ENCODE measurements at regions not wholly inside any gene's neighbourhood (a gene's known extent, or its start where the extent isn't known, plus 50 kb on each side); places are given as distances from the start of the nearest gene placed in this dataset.
"Not testable (repeated sequence)": the region's sequence is repeated elsewhere in the genome, so short reads cannot be mapped to it uniquely, and the experiment has no call there.

DNA sequence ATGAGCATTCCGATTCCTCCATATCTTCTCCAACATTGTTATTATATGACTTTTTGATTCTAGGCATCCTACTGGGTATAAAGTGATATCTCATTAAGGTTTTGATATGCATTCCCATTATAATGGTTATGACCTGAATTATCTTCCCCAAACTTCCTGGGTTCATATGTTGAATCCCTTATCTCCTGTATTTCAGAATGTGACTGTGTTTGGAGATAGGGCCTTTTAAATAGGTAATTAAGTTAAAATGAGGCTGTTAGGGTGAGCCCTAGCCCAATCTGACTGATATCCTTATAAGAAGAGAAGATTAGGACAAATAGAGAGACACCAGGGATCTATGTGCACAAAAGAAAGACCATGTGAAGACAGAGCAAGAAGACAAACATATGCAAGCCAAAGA, 96.9 kb upstream of the PMCH start:
- TF ChIP-seq, protein P1, sequence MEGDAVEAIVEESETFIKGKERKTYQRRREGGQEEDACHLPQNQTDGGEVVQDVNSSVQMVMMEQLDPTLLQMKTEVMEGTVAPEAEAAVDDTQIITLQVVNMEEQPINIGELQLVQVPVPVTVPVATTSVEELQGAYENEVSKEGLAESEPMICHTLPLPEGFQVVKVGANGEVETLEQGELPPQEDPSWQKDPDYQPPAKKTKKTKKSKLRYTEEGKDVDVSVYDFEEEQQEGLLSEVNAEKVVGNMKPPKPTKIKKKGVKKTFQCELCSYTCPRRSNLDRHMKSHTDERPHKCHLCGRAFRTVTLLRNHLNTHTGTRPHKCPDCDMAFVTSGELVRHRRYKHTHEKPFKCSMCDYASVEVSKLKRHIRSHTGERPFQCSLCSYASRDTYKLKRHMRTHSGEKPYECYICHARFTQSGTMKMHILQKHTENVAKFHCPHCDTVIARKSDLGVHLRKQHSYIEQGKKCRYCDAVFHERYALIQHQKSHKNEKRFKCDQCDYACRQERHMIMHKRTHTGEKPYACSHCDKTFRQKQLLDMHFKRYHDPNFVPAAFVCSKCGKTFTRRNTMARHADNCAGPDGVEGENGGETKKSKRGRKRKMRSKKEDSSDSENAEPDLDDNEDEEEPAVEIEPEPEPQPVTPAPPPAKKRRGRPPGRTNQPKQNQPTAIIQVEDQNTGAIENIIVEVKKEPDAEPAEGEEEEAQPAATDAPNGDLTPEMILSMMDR (conservative IDR thresholded peaks at IDR 0.05) = no peak
- no peak overlapping the region for H3K4me3 ChIP-seq (ENCODE audit: low read length)
- H3K9ac ChIP-seq (ENCODE audit: extremely low read depth, low read length, poor library complexity, severe bottlenecking) = no peak overlapping the region
- no peak for DNase-seq
- no peak overlapping the region for H3K27ac ChIP-seq (ENCODE audit: low read depth, low read length)
- no peaks in the 10 kb centered on the region for H3K4me1 ChIP-seq (ENCODE audit: control insufficient read depth, insufficient read depth, low read length)
- H3K9me3 ChIP-seq (ENCODE audit: control insufficient read depth, low read length) = peaks cover under 1% of the 10 kb centered on the region
- H3K4me3 Mint-ChIP-seq = no peak overlapping the region
- no peaks in the 10 kb centered on the region for H3K27me3 Mint-ChIP-seq (ENCODE audit: insufficient read depth)
- H3K36me3 ChIP-seq (ENCODE audit: control insufficient read depth, insufficient read depth, low read length) = no peaks in the 10 kb centered on the region
- no CpG with 5 or more reads among the region's 1 CpG for WGBS, 2 experiments (ENCODE audit: insufficient coverage in 1 of 2, insufficient read length in 1 of 2)
- no peak overlapping the region for H3K27ac Mint-ChIP-seq
- peaks cover 4% of the 10 kb centered on the region for H3K36me3 Mint-ChIP-seq (ENCODE audit: low read depth)
- H3K9me3 Mint-ChIP-seq = peaks cover 15% of the 10 kb centered on the region
- no peaks in the 10 kb centered on the region for H3K27me3 ChIP-seq (ENCODE audit: control insufficient read depth, insufficient read depth, low read length, poor library complexity, severe bottlenecking)
- H3K4me1 Mint-ChIP-seq = no peaks in the 10 kb centered on the region

DNA sequence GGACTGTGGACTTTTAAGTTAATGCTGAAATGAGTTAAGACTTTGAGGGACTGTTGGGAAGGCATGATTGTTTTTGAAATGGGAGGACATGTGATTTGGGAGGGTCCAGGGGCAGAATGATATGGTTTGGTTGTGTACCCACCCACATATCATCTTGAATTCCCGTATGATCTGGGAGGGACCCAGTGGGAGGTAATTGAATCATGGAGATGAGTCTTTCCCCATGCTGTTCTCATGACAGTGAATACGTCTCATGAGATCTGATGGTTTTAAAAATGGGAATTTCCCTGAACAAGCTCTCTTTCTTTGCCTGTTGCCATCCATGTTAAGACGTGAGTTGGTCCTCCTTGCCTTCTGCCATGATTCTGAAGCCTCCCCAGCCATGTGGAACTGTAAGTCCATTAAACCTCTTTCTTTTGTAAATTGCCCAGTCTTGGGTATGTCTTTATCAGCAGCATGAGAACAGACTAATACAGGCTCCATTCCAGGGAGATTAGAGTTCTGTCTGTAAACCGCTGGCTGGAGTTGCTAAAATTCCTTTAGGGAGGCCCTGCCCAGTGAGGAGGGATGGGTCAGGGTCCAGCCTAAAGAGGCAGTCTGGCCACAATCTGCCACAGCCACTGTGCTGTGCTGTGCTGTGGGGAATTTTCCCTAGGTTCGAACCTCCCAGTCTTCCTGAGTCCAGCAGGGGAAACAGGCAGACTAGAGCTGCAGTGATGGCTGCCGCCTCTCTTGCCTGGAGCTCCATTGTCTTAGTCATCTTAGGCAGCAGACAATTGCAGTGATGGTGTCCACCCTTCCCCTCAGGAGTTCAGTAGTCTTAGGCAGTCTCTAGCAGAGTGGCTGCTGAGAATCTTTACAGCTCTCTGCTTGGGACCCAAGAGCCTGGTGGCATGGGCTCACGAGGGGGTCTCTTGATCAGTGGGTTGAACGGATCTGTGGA, 94.1 kb upstream of the PMCH start:
- H3K36me3 ChIP-seq (ENCODE audit: control insufficient read depth, insufficient read depth, low read length); H3K27me3 ChIP-seq (ENCODE audit: control insufficient read depth, insufficient read depth, low read length, poor library complexity, severe bottlenecking); H3K27ac Mint-ChIP-seq; H3K4me1 ChIP-seq (ENCODE audit: control insufficient read depth, insufficient read depth, low read length); DNase-seq; H3K4me3 Mint-ChIP-seq; H3K27ac ChIP-seq (ENCODE audit: low read depth, low read length); H3K9me3 ChIP-seq (ENCODE audit: control insufficient read depth, low read length); H3K4me1 Mint-ChIP-seq; H3K27me3 Mint-ChIP-seq (ENCODE audit: insufficient read depth); H3K36me3 Mint-ChIP-seq (ENCODE audit: low read depth); H3K9ac ChIP-seq (ENCODE audit: extremely low read depth, low read length, poor library complexity, severe bottlenecking); H3K4me3 ChIP-seq (ENCODE audit: low read length): not testable (repeated sequence)
- 91 to 93% methylated on average over 8 of the region's 8 CpGs for WGBS, 2 experiments (ENCODE audit: insufficient coverage in 1 of 2, insufficient read length in 1 of 2)
- H3K9me3 Mint-ChIP-seq = peaks cover 23% of the 10 kb centered on the region

DNA sequence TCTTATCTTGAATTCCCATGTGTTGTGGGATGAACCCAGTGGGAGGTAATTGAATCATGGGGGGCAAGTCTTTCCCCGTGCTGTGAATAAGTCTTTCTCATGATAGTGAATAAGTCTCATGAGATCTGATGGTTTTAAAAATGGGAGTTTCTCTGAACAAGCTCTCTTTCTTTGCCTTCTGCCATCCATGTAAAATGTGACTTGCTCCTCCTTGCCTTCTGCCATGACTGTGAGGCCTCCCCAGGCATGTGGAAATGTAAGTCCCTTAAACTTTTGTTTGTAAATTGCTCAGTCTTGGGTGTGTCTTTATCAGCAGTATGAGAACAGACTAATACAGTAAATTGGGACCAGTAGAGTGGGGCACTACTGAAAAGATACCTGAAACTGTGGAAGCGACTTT, 92.1 kb upstream of the PMCH start:
- H3K27ac ChIP-seq (ENCODE audit: low read depth, low read length); H3K9ac ChIP-seq (ENCODE audit: extremely low read depth, low read length, poor library complexity, severe bottlenecking); H3K4me1 ChIP-seq (ENCODE audit: control insufficient read depth, insufficient read depth, low read length); H3K4me3 ChIP-seq (ENCODE audit: low read length); H3K4me1 Mint-ChIP-seq; DNase-seq; H3K27me3 ChIP-seq (ENCODE audit: control insufficient read depth, insufficient read depth, low read length, poor library complexity, severe bottlenecking); H3K27me3 Mint-ChIP-seq (ENCODE audit: insufficient read depth); H3K4me3 Mint-ChIP-seq; H3K27ac Mint-ChIP-seq; H3K36me3 Mint-ChIP-seq (ENCODE audit: low read depth); H3K36me3 ChIP-seq (ENCODE audit: control insufficient read depth, insufficient read depth, low read length); H3K9me3 ChIP-seq (ENCODE audit: control insufficient read depth, low read length): not testable (repeated sequence)
- H3K9me3 Mint-ChIP-seq = peaks cover 23% of the 10 kb centered on the region
- 83 to 88% methylated on average over 1 to 2 of the region's 2 CpGs for WGBS, 2 experiments (ENCODE audit: insufficient coverage in 1 of 2, insufficient read length in 1 of 2)

DNA sequence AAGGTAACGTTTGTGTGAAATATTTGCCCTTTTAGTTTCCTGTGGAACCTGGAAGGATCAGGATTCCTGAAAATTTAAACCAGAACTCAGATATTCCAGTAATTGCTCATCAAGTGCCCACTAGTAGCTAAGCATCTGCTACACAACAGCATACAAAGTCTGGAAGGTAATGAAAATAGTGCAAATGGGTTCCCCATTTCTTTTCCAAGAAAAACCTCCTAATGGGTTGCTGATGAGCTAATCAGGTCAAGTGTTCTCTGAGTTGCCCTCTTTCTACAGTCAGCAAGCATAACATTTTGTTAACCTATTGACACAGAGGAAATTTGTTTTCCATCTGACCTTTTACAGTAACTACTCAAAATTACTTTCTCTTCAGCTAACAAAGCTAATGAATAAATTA, 83.6 kb upstream of the PMCH start:
- Mint-ChIP-seq H3K36me3 (ENCODE audit: low read depth) (no peaks in the 10 kb centered on the region), H3K4me1 (no peaks in the 10 kb centered on the region), H3K27ac (no peak overlapping the region), H3K9me3 (no peaks in the 10 kb centered on the region), H3K4me3 (no peak overlapping the region), H3K27me3 (ENCODE audit: insufficient read depth) (peaks cover 1% of the 10 kb centered on the region)
- no peak for DNase-seq
- H3K36me3 ChIP-seq (ENCODE audit: control insufficient read depth, insufficient read depth, low read length) = no peaks in the 10 kb centered on the region
- no peaks in the 10 kb centered on the region for H3K27me3 ChIP-seq (ENCODE audit: control insufficient read depth, insufficient read depth, low read length, poor library complexity, severe bottlenecking)
- no peaks in the 10 kb centered on the region for H3K4me1 ChIP-seq (ENCODE audit: control insufficient read depth, insufficient read depth, low read length)
- H3K9me3 ChIP-seq (ENCODE audit: control insufficient read depth, low read length) = no peaks in the 10 kb centered on the region
- no peak overlapping the region for H3K4me3 ChIP-seq (ENCODE audit: low read length)
- H3K27ac ChIP-seq (ENCODE audit: low read depth, low read length) = no peak overlapping the region
- WGBS, 2 experiments (ENCODE audit: insufficient coverage in 1 of 2, insufficient read length in 1 of 2) = 82 to 88% methylated on average over 1 of the region's 1 CpG
- TF ChIP-seq, protein P1 (conservative IDR thresholded peaks at IDR 0.05) = no peak
- no peak overlapping the region for H3K9ac ChIP-seq (ENCODE audit: extremely low read depth, low read length, poor library complexity, severe bottlenecking)

DNA sequence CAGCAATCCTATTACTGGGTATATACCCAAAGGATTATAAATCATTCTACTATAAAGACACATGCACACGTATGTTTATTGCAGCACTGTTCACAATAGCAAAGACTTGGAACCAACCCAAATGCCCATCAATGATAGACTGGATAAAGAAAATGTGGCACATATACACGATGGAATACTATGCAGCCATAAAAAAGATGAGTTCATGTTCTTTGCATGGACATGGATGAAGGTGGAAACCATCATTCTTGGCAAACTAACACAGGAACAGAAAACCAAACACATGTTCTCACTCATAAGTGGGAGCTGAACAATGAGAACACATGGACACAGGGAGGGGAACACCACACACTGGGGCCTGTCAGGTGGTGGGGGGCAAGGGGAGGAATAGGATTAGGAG, 58.1 kb upstream of the PMCH start:
- H3K36me3 Mint-ChIP-seq (ENCODE audit: low read depth); DNase-seq; H3K4me3 ChIP-seq (ENCODE audit: low read length); H3K27ac Mint-ChIP-seq; H3K27me3 Mint-ChIP-seq (ENCODE audit: insufficient read depth); H3K9me3 ChIP-seq (ENCODE audit: control insufficient read depth, low read length); H3K9ac ChIP-seq (ENCODE audit: extremely low read depth, low read length, poor library complexity, severe bottlenecking); H3K4me1 Mint-ChIP-seq; H3K36me3 ChIP-seq (ENCODE audit: control insufficient read depth, insufficient read depth, low read length); H3K4me3 Mint-ChIP-seq; H3K27ac ChIP-seq (ENCODE audit: low read depth, low read length); H3K27me3 ChIP-seq (ENCODE audit: control insufficient read depth, insufficient read depth, low read length, poor library complexity, severe bottlenecking); H3K4me1 ChIP-seq (ENCODE audit: control insufficient read depth, insufficient read depth, low read length): not testable (repeated sequence)
- WGBS, 2 experiments (ENCODE audit: insufficient coverage in 1 of 2, insufficient read length in 1 of 2) = 80 to 100% methylated on average over 1 of the region's 2 CpGs
- H3K9me3 Mint-ChIP-seq = peaks cover 19% of the 10 kb centered on the region

Measured in endodermal cell (in vitro differentiated cells).